Naive thymus-derived CD4-positive, alpha-beta T cell (primary cell): ENCODE measurements at regions not wholly inside any gene's neighbourhood (a gene's known extent, or its start where the extent isn't known, plus 50 kb on each side); places are given as distances from the start of the nearest gene placed in this dataset.

Experiments
- ATAC-seq: fragments of 150-1000 bp; cut with Tn5 transposase; 2 replicates; pipeline ENCODE4 v1.10.0; 2021; ENCODE audit warnings: mild to moderate bottlenecking, moderate library complexity
- CTCF ChIA-PET: fragments of 350-600 bp; sonication (Branson Sonifier 250); formaldehyde crosslinking; loops from one replicate; lab custom pipeline; 2021; ENCODE audit warnings: antibody characterized with exemption; lab: Charles Lee
- POLR2A ChIA-PET: fragments of 350-600 bp; sonication (Branson Sonifier 250); formaldehyde crosslinking; loops from one replicate; lab custom pipeline; 2021; ENCODE audit warnings: antibody characterized with exemption, inconsistent platforms; lab: Charles Lee
- DNase-seq, 9 donors: peaks; one replicate each; pipeline versions ENCODE4 v3.0.0 to v3.0.0-alpha.2; 2020 to 2022; ENCODE audit warnings: mixed read lengths in 1 of 9
- H3K27ac ChIP-seq: one replicate; pipeline ENCODE4 v1.7.0; 2013; ENCODE audit warnings: mild to moderate bottlenecking, low read depth, low read length, moderate library complexity
- H3K27me3 ChIP-seq, 2 donors: one replicate each; pipeline ENCODE4 v1.7.0; 2013; ENCODE audit warnings: low read length in 2 of 2, mild to moderate bottlenecking in 2 of 2, moderate library complexity in 2 of 2; ENCODE audit not compliant: control insufficient read depth in 2 of 2, insufficient read depth in 2 of 2
- H3K36me3 ChIP-seq, 3 experiments: 1 replicate in 2 of 3; 2 replicates in 1 of 3; pipeline ENCODE4 v1.7.0; 2013; ENCODE audit warnings: low read length in 3 of 3, mild to moderate bottlenecking in 3 of 3, moderate library complexity in 1 of 3; ENCODE audit not compliant: insufficient read depth in 3 of 3, control insufficient read depth in 2 of 3
- H3K4me1 ChIP-seq, 2 donors: one replicate each; pipeline ENCODE4 v1.7.0; 2013; ENCODE audit warnings: low read length in 2 of 2, mild to moderate bottlenecking in 2 of 2, moderate library complexity in 1 of 2; ENCODE audit not compliant: control insufficient read depth in 2 of 2, insufficient read depth in 2 of 2
- H3K4me3 ChIP-seq: 2 replicates; pipeline ENCODE4 v1.7.0; 2013; ENCODE audit warnings: mild to moderate bottlenecking, low read length
- H3K9me3 ChIP-seq, 3 experiments: 1 replicate in 2 of 3; 2 replicates in 1 of 3; pipeline ENCODE4 v1.7.0; 2013; ENCODE audit warnings: low read length in 3 of 3; ENCODE audit not compliant: control insufficient read depth in 2 of 3
- H3K27ac Mint-ChIP-seq, 9 donors: one replicate each; pipeline ENCODE4 v1.8.0; 2020 to 2022; ENCODE audit warnings: mixed read lengths in 9 of 9, mild to moderate bottlenecking in 8 of 9, moderate library complexity in 5 of 9, inconsistent platforms in 2 of 9
- H3K27me3 Mint-ChIP-seq, 5 donors: one replicate each; pipeline ENCODE4 v1.8.0; 2021 to 2022; ENCODE audit warnings: mixed read lengths in 5 of 5, mild to moderate bottlenecking in 1 of 5
- H3K36me3 Mint-ChIP-seq, 5 donors: one replicate each; pipeline ENCODE4 v1.8.0; 2020 to 2022; ENCODE audit warnings: mixed read lengths in 5 of 5, mild to moderate bottlenecking in 3 of 5, inconsistent platforms in 1 of 5
- H3K4me1 Mint-ChIP-seq, 7 donors: one replicate each; pipeline ENCODE4 v1.8.0; 2020 to 2022; ENCODE audit warnings: mixed read lengths in 7 of 7, mild to moderate bottlenecking in 3 of 7, inconsistent platforms in 1 of 7
- H3K4me3 Mint-ChIP-seq, 10 donors: one replicate each; pipeline ENCODE4 v1.8.0; 2020 to 2022; ENCODE audit warnings: mild to moderate bottlenecking in 10 of 10, mixed read lengths in 10 of 10, moderate library complexity in 6 of 10, inconsistent platforms in 2 of 10
- H3K9me3 Mint-ChIP-seq, 11 donors: one replicate each; pipeline ENCODE4 v1.8.0; 2020 to 2022; ENCODE audit warnings: mixed read lengths in 11 of 11, mild to moderate bottlenecking in 4 of 11, inconsistent platforms in 1 of 11, moderate library complexity in 1 of 11
- intact Hi-C, 2 donors: fragments of 100-400 bp; cut with micrococcal nuclease; formaldehyde crosslinking; loops; one replicate each; pipeline ENCODE4 v1.15.1; 2023

- Mint-ChIP-seq H3K27me3 (peaks cover 6 to 20% (median 11%) of the 10 kb centered on the region in 5 donors), H3K36me3 (no peaks in the 10 kb centered on the region), H3K4me3 (no peak overlapping the region), H3K9me3 (peaks cover 0 to 2% (median 0%) of the 10 kb centered on the region in 11 donors), H3K27ac (no peak overlapping the region), H3K4me1 (peaks cover 0 to 3% (median 0%) of the 10 kb centered on the region in 7 donors)
- Histone ChIP-seq H3K4me3 (no peak overlapping the region), H3K36me3 (no peaks in the 10 kb centered on the region), H3K9me3 (no peaks in the 10 kb centered on the region), H3K27me3 (no peaks in the 10 kb centered on the region), H3K27ac (no peak overlapping the region), H3K4me1 (no peaks in the 10 kb centered on the region)
- POLR2A ChIA-PET, result no interaction called here
- ATAC-seq, result no peak
- CTCF ChIA-PET, result no interaction called here
- intact Hi-C loops, result no loop called here
- no peak for DNase-seq
These were observed 477.2 kb upstream of the CAMK1G start for GRCh38 chr1:209106237-209106741.

GRCh38 chr1:209106861-209107260 is 476.7 kb upstream of the CAMK1G start:
- DNase-seq (no peak), ATAC-seq (no peak)
- Histone ChIP-seq H3K4me3 (no peak overlapping the region), H3K27me3 (no peaks in the 10 kb centered on the region), H3K36me3 (no peaks in the 10 kb centered on the region), H3K4me1 (no peaks in the 10 kb centered on the region), H3K27ac (no peak overlapping the region), H3K9me3 (no peaks in the 10 kb centered on the region)
- Mint-ChIP-seq H3K36me3 (no peaks in the 10 kb centered on the region), H3K4me1 (peaks cover 0 to 3% (median 0%) of the 10 kb centered on the region in 7 donors), H3K9me3 (peaks cover 0 to 2% (median 0%) of the 10 kb centered on the region in 11 donors), H3K27ac (no peak overlapping the region), H3K4me3 (no peak overlapping the region), H3K27me3 (peaks cover 6 to 20% (median 11%) of the 10 kb centered on the region in 5 donors)
- CTCF ChIA-PET, result no interaction called here
- intact Hi-C loops, result no loop called here
- POLR2A ChIA-PET, result no interaction called here

- H3K4me1 ChIP-seq, result no peaks in the 10 kb centered on the region
- H3K36me3 Mint-ChIP-seq, result no peaks in the 10 kb centered on the region
- H3K27me3 Mint-ChIP-seq, result peaks cover 6 to 20% (median 11%) of the 10 kb centered on the region in 5 donors
These were observed 476.0 kb upstream of the CAMK1G start for GRCh38 chr1:209107535-209107934.

GRCh38 chr1:209109001-209109785 is 474.3 kb upstream of the CAMK1G start:
- no peak overlapping the region for H3K27ac Mint-ChIP-seq

More at GRCh38 chr1:209107535-209107934, 476.0 kb upstream of the CAMK1G start:
- Histone ChIP-seq H3K27ac (no peak overlapping the region), H3K27me3 (no peaks in the 10 kb centered on the region), H3K4me3 (no peak overlapping the region), H3K36me3 (no peaks in the 10 kb centered on the region), H3K9me3 (no peaks in the 10 kb centered on the region)
- DNase-seq (no peak), ATAC-seq (no peak)
- H3K27ac Mint-ChIP-seq, result no peak overlapping the region
- CTCF ChIA-PET, result no interaction called here
- POLR2A ChIA-PET, result no interaction called here
- peaks cover 0 to 3% (median 0%) of the 10 kb centered on the region in 7 donors for H3K4me1 Mint-ChIP-seq
- intact Hi-C loops, result no loop called here
- peaks cover 0 to 2% (median 0%) of the 10 kb centered on the region in 11 donors for H3K9me3 Mint-ChIP-seq
- no peak overlapping the region for H3K4me3 Mint-ChIP-seq

GRCh38 chr1:209113521-209113920 is 470.0 kb upstream of the CAMK1G start:
- POLR2A ChIA-PET, result no interaction called here
- CTCF ChIA-PET, result no interaction called here

More at GRCh38 chr1:209109001-209109785, 474.3 kb upstream of the CAMK1G start:
- Histone ChIP-seq H3K27me3 (no peaks in the 10 kb centered on the region), H3K4me1 (no peaks in the 10 kb centered on the region), H3K27ac (no peak overlapping the region), H3K9me3 (no peaks in the 10 kb centered on the region), H3K36me3 (no peaks in the 10 kb centered on the region), H3K4me3 (no peak overlapping the region)
- H3K27me3 Mint-ChIP-seq, result peaks cover 3 to 15% (median 11%) of the 10 kb centered on the region in 5 donors
- peaks cover 0 to 3% (median 0%) of the 10 kb centered on the region in 7 donors for H3K4me1 Mint-ChIP-seq
- intact Hi-C loops, result no loop called here
- CTCF ChIA-PET, result no interaction called here
- H3K36me3 Mint-ChIP-seq, result no peaks in the 10 kb centered on the region
- ATAC-seq (no peak), DNase-seq (no peak)
- H3K9me3 Mint-ChIP-seq, result peaks cover 0 to 2% (median 0%) of the 10 kb centered on the region in 11 donors
- POLR2A ChIA-PET, result no interaction called here
- H3K4me3 Mint-ChIP-seq, result no peak overlapping the region

GRCh38 chr1:209116705-209117104 is 466.8 kb upstream of the CAMK1G start:
- H3K27me3 ChIP-seq, result no peaks in the 10 kb centered on the region
- H3K4me3 Mint-ChIP-seq, result no peak overlapping the region
- no peak for DNase-seq
- peaks cover 0 to 24% (median 13%) of the 10 kb centered on the region in 5 donors for H3K27me3 Mint-ChIP-seq
- H3K4me1 Mint-ChIP-seq, result peaks cover 0 to 1% (median 0%) of the 10 kb centered on the region in 7 donors
- no peaks in the 10 kb centered on the region for H3K36me3 ChIP-seq
- no peak overlapping the region for H3K27ac ChIP-seq
- ATAC-seq, result no peak
- CTCF ChIA-PET, result no interaction called here
- no peaks in the 10 kb centered on the region for H3K36me3 Mint-ChIP-seq
- intact Hi-C loops, result no loop called here
- H3K4me3 ChIP-seq, result no peak overlapping the region
- no peaks in the 10 kb centered on the region for H3K9me3 ChIP-seq
- POLR2A ChIA-PET, result no interaction called here
- peaks cover 0 to 4% (median 0%) of the 10 kb centered on the region in 11 donors for H3K9me3 Mint-ChIP-seq
- no peak overlapping the region for H3K27ac Mint-ChIP-seq
- no peaks in the 10 kb centered on the region for H3K4me1 ChIP-seq

More at GRCh38 chr1:209113521-209113920, 470.0 kb upstream of the CAMK1G start:
- DNase-seq, result no peak
- no peak overlapping the region for H3K4me3 ChIP-seq
- no peaks in the 10 kb centered on the region for H3K9me3 ChIP-seq
- peaks cover 1 to 12% (median 10%) of the 10 kb centered on the region in 5 donors for H3K27me3 Mint-ChIP-seq
- ATAC-seq, result no peak
- H3K27ac ChIP-seq, result no peak overlapping the region
- H3K9me3 Mint-ChIP-seq, result peaks cover 0 to 4% (median 0%) of the 10 kb centered on the region in 11 donors
- peaks cover 0 to 3% (median 0%) of the 10 kb centered on the region in 7 donors for H3K4me1 Mint-ChIP-seq
- H3K36me3 Mint-ChIP-seq, result no peaks in the 10 kb centered on the region
- H3K4me1 ChIP-seq, result no peaks in the 10 kb centered on the region
- no peak overlapping the region for H3K27ac Mint-ChIP-seq
- no peaks in the 10 kb centered on the region for H3K27me3 ChIP-seq
- intact Hi-C loops, result no loop called here
- no peak overlapping the region for H3K4me3 Mint-ChIP-seq
- no peaks in the 10 kb centered on the region for H3K36me3 ChIP-seq
